OCI-LY1 (cell line): ENCODE measurements at regions not wholly inside any gene's neighbourhood (a gene's known extent, or its start where the extent isn't known, plus 50 kb on each side); places are given as distances from the start of the nearest gene placed in this dataset.

Experiments
- H2AFZ ChIP-seq: fragments of 200-600 bp; sonication (generic), shearing (Covaris generic); 2 replicates; pipeline ENCODE4 v1.6.0; 2014; ENCODE audit warnings: antibody characterized with exemption, mild to moderate bottlenecking, low read length
- H3F3A ChIP-seq: fragments of 200-600 bp; sonication (generic), shearing (Covaris generic); 2 replicates; pipeline ENCODE4 v1.6.0; 2014; ENCODE audit warnings: mild to moderate bottlenecking, antibody characterized with exemption, low read length, moderate library complexity; ENCODE audit not compliant: insufficient read depth
- H3K27ac ChIP-seq: fragments of 200-600 bp; sonication (generic); 2 replicates; pipeline ENCODE4 v1.5.1; 2014; ENCODE audit warnings: low read length, mixed run types, mild to moderate bottlenecking, low read depth; ENCODE audit not compliant: poor library complexity, severe bottlenecking
- H3K27me3 ChIP-seq: fragments of 200-600 bp; sonication (generic); 2 replicates; pipeline ENCODE4 v1.6.0; 2014; ENCODE audit warnings: antibody characterized with exemption, mild to moderate bottlenecking, low read length, moderate library complexity; ENCODE audit not compliant: insufficient read depth
- H3K36me3 ChIP-seq: fragments of 200-600 bp; sonication (generic); 2 replicates; pipeline ENCODE4 v1.6.1; 2014; ENCODE audit warnings: mild to moderate bottlenecking, antibody characterized with exemption, low read length, moderate library complexity, mixed read lengths; ENCODE audit not compliant: insufficient read depth
- H3K4me1 ChIP-seq: fragments of 200-600 bp; sonication (generic); 2 replicates; pipeline ENCODE4 v1.5.1; 2014; ENCODE audit warnings: mild to moderate bottlenecking, low read length, moderate library complexity; ENCODE audit not compliant: insufficient read depth, severe bottlenecking
- H3K4me2 ChIP-seq: fragments of 200-600 bp; sonication (generic), shearing (Covaris generic); 2 replicates; pipeline ENCODE4 v1.6.1; 2014; ENCODE audit warnings: low read length
- H3K4me3 ChIP-seq: fragments of 200-600 bp; sonication (generic); 2 replicates; pipeline ENCODE4 v1.5.1; 2014; ENCODE audit warnings: low read length, low read depth, mild to moderate bottlenecking, mixed read lengths; ENCODE audit not compliant: poor library complexity, severe bottlenecking
- H3K79me2 ChIP-seq: fragments of 200-600 bp; shearing (Covaris generic); 2 replicates; pipeline ENCODE4 v1.6.1; 2016; ENCODE audit warnings: mixed run types, low read length, mixed read lengths; ENCODE audit not compliant: insufficient read depth
- H3K9ac ChIP-seq: fragments of 200-600 bp; sonication (generic), shearing (Covaris generic); 2 replicates; pipeline ENCODE4 v1.6.1; 2014; ENCODE audit warnings: mild to moderate bottlenecking, low read length, mixed read lengths
- H3K9me2 ChIP-seq: fragments of 200-600 bp; sonication (generic), shearing (Covaris generic); 2 replicates; pipeline ENCODE4 v1.6.1; 2014; ENCODE audit warnings: low read depth, mild to moderate bottlenecking, low read length, mixed read lengths
- H3K9me3 ChIP-seq: fragments of 200-600 bp; shearing (Covaris generic); 2 replicates; pipeline ENCODE4 v1.6.1; 2014; ENCODE audit warnings: low read length, mixed read lengths
- H4K20me1 ChIP-seq: fragments of 200-600 bp; sonication (generic), shearing (Covaris generic); 2 replicates; pipeline ENCODE4 v1.6.0; 2016; ENCODE audit warnings: mild to moderate bottlenecking, low read length; ENCODE audit not compliant: insufficient read depth
- EZH2 ChIP-seq: fragments of 200-600 bp; sonication (generic), shearing (Covaris generic); IDR thresholded peaks from 2 replicates; pipeline ENCODE4 v1.8.0; 2017; ENCODE audit warnings: borderline replicate concordance, mixed run types, mild to moderate bottlenecking, antibody characterized with exemption, low read length, moderate library complexity, mixed read lengths
- TF ChIP-seq, protein P1 (sequence below): fragments of 200-600 bp; sonication (generic), shearing (Covaris generic); IDR thresholded peaks from 2 replicates; pipeline ENCODE4 v1.5.1; 2017; ENCODE audit warnings: mild to moderate bottlenecking, antibody characterized with exemption, low read length, moderate library complexity, mixed read lengths

DNA sequence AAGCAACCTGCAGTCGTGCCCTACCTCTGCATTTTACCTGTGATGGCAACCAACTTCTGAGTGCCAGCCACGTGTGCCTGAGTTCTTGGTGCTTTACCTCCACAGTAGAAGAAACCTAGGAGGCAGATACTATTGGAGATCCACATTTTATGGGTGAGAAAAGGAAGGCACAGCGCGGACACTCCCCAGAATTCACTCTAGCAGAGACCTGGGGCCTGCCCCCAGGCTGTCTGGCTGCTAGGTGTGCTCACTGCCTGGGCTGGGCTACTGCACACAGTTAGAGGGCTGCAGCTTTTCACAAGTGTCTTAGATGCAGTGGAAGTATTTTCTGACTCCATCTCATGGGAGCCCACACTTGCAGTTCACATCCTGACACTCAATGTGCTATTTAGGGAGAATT is 598.8 kb upstream of the ADAMTS16 start:
- Histone ChIP-seq H3F3A (no peaks in the 10 kb centered on the region), H3K9me3 (no peaks in the 10 kb centered on the region), H3K27ac (no peak overlapping the region), H3K4me2 (no peak overlapping the region), H2AFZ (no peak overlapping the region), H3K9ac (no peak overlapping the region), H3K4me1 (peaks cover 15% of the 10 kb centered on the region), H3K4me3 (no peak overlapping the region), H3K9me2 (no peaks in the 10 kb centered on the region), H3K79me2 (no peaks in the 10 kb centered on the region), H3K27me3 (no peaks in the 10 kb centered on the region; the same call in 1 of the 2 replicates), H4K20me1 (no peaks in the 10 kb centered on the region), H3K36me3 (no peaks in the 10 kb centered on the region)
- no peak for TF ChIP-seq EZH2
- TF ChIP-seq, protein P1, sequence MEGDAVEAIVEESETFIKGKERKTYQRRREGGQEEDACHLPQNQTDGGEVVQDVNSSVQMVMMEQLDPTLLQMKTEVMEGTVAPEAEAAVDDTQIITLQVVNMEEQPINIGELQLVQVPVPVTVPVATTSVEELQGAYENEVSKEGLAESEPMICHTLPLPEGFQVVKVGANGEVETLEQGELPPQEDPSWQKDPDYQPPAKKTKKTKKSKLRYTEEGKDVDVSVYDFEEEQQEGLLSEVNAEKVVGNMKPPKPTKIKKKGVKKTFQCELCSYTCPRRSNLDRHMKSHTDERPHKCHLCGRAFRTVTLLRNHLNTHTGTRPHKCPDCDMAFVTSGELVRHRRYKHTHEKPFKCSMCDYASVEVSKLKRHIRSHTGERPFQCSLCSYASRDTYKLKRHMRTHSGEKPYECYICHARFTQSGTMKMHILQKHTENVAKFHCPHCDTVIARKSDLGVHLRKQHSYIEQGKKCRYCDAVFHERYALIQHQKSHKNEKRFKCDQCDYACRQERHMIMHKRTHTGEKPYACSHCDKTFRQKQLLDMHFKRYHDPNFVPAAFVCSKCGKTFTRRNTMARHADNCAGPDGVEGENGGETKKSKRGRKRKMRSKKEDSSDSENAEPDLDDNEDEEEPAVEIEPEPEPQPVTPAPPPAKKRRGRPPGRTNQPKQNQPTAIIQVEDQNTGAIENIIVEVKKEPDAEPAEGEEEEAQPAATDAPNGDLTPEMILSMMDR: no peak

DNA sequence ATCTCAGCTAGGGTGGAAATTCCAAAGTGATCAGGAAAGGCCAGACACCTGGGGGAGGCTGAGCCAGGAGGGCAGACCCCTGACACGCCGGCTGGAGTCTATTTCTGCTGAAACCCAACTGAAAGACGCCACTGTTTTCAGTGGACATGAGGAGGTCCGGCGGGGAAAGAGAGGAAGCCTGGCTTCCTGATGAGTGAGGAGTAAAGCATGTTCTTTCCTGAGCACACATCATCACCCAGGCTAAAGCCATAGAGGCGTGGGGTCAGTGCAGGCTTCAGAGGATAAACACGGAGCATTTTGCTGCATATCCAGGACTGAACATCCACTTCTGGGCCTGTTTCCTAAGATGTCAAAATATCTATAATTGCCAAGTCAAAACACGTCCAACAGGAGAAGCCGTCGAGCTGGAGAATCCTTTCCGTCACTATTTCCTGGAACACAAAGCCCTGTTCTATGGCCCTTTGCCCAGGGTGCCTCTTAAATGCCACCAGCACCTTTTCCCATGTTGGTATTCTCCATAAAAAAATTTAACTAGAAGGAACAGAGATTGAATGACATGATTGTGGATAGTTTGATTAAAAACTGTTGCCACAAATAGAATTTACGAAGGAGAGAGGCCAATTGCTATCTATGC is 597.9 kb upstream of the ADAMTS16 start:
- no peaks in the 10 kb centered on the region for H3F3A ChIP-seq
- no peak overlapping the region for H3K4me3 ChIP-seq
- H3K36me3 ChIP-seq: no peaks in the 10 kb centered on the region
- no peaks in the 10 kb centered on the region for H3K9me3 ChIP-seq
- no peak overlapping the region for H3K27ac ChIP-seq
- no peak overlapping the region for H3K9ac ChIP-seq
- H2AFZ ChIP-seq: no peak overlapping the region
- no peaks in the 10 kb centered on the region for H3K79me2 ChIP-seq
- H3K4me2 ChIP-seq: no peak overlapping the region
- no peak for TF ChIP-seq EZH2
- TF ChIP-seq, protein P1: no peak
- peaks cover 17% of the 10 kb centered on the region for H3K4me1 ChIP-seq
- H3K27me3 ChIP-seq: no peaks in the 10 kb centered on the region; the same call in 1 of the 2 replicates
- H4K20me1 ChIP-seq: no peaks in the 10 kb centered on the region
- H3K9me2 ChIP-seq: no peaks in the 10 kb centered on the region

DNA sequence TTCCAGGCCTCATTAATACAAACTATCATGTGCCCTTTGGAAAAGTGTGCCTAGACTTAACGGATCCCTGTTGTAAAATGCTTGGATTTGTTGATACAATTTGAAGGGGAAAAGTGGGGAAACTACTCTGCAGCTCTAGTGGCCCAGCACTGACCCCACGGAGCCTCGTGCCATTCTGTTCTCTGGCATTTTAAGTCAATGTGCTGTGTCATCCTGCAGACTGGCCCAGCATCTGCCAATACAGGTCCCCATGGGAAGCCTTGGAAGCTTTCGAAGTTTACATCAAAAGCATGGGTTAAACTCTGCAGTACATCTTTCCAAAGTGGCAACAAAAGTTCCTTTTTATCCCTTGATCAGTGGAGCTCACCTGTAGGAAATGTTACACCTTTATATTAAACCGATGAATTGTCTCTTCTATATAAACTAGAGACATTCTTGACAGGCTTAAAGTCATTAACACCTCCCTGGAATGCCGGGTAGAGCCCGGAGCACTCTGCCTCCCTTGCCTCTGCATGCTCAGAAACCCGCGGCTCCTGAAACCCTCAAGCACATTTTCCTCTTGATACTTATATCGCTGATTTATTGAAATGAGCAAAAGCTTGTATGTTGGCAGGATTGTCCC is 596.0 kb upstream of the ADAMTS16 start:
- Histone ChIP-seq H3K36me3 (no peaks in the 10 kb centered on the region), H3K79me2 (no peaks in the 10 kb centered on the region), H3K4me2 (no peak overlapping the region), H3K9ac (no peak overlapping the region), H3K4me3 (no peak overlapping the region), H2AFZ (no peak overlapping the region), H3F3A (no peaks in the 10 kb centered on the region), H3K4me1 (peaks cover 25% of the 10 kb centered on the region), H3K9me3 (no peaks in the 10 kb centered on the region), H3K27me3 (no peaks in the 10 kb centered on the region), H4K20me1 (no peaks in the 10 kb centered on the region), H3K9me2 (no peaks in the 10 kb centered on the region), H3K27ac (no peak overlapping the region)
- TF ChIP-seq EZH2: no peak
- TF ChIP-seq, protein P1: no peak
